HK-2 (cell line): ENCODE measurements at regions not wholly inside any gene's neighbourhood (a gene's known extent, or its start where the extent isn't known, plus 50 kb on each side); places are given as distances from the start of the nearest gene placed in this dataset.

Source experiments
- DNase-seq: peaks from one replicate; pipeline ENCODE4 v3.0.0-alpha.2; 2018; ENCODE audit not compliant: unreplicated experiment

DNA sequence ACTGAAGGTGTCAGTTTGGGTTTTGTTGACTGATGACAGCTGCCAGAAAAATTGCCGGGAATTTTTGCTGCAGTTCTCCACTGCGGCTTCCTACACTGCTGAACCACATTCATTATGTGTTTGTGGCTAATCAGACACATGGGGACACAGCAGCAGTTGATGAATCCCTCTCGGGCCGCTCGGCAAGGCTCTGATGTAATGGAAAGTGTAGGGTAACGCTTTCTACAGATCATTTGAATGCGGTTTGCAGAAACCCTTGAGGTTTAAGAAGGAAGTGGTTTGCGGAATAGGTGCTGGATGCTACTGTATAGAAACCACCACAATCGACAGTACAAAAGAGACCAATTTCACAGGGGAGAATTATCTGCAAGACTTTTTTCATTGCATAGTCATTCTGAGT is 138.7 kb upstream of the SASH1 start:
- DNase-seq, result no peak

DNA sequence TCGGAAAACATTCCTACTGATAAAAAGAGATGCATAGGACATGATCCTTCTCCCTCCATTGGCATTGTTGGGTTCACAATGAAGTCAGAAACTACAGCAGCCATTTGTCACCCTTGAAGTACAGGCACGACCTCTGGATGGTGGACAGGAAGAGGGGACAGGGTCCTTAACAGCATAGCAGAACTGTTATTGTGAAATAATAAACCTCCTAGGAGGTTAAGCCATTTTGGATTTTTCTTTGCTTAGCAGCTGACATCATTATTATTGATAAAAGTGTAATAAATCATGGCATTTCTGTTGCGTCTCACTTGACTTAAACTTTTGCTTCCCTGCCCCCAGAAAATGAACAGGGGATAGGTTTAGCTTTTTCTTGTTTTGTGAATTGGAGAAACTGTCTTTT is 134.3 kb upstream of the SASH1 start:
- no peak for DNase-seq

- no peak for DNase-seq
Measured at GRCh38 chr6:148211777-148212324, 130.8 kb upstream of the SASH1 start.

GRCh38 chr6:148212366-148212765 is 130.3 kb upstream of the SASH1 start:
- no peak for DNase-seq

DNA sequence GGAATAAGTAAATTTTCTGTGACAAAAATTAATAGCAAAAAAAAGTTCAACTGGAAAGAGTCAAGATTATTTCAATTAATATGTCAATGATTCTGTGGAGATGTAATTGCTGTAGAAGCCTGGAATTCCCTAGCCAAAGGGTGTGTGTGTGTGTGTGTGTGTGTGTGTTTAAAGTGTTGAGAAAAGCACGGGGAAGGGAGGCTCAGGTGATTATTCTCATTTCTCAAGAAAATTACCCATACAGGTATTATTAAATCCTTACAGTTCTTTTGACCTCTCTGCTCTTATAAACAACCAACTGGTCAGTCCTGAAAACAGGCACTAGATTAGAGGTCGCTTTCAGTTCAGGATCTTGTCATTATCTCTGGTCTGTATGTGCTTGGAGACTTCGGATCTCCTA is 129.3 kb upstream of the SASH1 start:
- no peak for DNase-seq

DNA sequence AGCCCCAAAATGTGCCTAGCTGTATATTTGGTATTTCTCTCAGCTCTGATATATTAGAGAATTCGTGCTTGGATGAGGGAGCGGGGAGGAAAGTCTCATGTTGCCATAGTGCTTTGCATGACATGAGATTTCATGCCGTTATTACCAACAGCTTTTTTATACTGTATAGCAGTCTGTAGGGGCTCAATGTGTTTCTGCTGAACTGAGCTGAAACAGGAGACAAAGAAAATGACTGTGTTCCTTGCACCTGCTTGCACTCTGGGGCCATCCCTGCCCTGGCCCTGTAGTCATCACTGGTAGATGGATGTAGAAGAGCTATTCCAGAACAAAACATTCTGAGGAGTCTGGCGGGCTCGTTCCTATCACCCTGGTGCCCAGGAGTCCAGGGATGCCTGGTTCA is 128.0 kb upstream of the SASH1 start:
- no peak for DNase-seq

DNA sequence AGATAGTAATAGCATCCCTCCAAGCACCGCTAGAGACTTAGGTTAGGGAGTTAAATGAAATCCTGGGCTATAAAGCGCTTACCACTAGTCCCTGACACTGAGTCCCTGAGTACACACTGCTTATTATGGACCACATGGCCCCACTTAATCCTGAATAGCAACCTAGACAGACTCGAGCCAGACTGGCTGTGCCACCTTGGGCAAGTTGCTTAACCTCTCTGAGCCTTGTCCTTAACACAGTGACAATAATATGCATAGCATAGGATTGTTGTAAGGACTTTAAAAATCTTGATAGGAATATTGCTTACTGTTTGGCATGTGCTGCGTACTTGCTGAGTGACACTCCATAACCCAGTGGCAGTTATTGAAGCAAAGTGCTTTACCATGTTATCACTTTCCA is 125.6 kb upstream of the SASH1 start:
- DNase-seq, result no peak

GRCh38 chr6:148217921-148218320 is 124.7 kb upstream of the SASH1 start:
- no peak for DNase-seq

- DNase-seq, result no peak
Measured at GRCh38 chr6:148218542-148219258, 123.9 kb upstream of the SASH1 start.

DNA sequence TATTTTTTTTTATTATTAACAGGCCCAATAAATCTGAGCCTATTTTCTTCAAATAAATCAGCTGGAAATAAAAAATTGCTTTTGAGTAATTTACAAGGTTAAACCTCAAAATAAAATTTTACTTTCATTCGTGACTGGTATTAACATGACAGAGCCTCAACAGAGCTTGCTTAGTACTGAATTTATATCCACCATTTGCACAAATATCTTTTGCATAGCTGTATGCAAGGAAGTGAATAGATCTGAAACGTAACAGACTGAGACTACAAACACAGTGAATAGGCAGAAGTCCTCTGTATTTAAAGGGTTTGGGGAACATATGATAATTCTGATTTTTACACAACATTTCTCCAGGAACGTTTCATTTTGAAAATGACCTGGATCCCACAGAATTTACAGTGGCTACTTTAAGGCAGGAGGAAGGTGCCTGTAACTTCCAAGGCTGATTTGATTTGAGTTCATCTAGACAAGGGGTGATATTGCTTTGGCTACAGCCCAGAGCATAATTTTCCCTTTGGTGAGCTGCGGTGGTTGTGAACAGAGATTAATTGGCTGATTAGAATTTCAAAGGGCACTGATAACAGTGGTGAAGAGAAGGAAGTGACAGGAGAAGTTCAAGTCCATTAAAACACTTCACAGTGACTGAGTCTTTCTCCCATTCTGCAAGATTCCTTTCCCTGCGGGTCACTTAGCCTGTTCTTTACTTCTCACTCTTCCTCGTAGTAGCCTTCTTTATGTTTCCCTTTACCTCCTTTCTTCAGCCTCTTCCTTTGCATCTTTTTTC is 121.2 kb upstream of the SASH1 start:
- DNase-seq, result no peak

DNA sequence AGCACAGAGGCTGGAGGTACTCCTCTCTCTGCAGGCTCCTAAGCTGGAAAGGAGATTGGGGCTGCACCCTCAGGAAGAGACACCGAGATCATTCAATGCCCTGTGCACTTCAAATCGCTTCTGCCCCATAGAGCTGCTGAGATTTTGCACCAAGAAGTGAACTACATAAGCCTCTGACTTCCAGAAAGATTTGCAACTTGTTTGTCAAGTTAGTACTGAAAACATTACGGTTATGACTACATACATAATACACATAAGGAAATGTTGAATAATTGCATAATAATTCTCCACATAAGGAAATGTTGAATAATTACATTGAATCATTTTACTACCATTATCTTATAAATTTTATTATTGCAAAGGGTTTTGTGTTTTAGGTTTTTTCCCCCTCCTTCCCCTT is 120.3 kb upstream of the SASH1 start:
- DNase-seq, result no peak

DNA sequence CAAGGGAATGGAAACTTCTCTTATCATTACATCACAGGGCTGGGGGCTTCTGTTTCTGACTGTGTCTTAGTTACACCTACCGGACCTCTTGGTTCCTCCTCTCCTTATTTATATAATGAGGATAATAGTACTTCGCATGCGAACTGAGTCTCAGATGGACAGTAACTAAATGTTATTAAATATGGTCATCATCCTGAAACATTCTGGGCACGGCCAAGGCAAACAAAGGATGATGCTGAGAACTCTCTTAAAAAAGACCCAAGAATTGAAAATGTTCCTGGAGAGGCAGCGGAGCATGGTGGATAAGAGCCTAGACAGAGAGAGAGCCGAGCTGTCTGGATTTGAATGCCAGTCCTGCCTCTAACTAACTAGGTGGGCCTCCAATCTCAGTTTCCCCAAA is 119.8 kb upstream of the SASH1 start:
- no peak for DNase-seq

GRCh38 chr6:148223424-148223842 is 119.2 kb upstream of the SASH1 start:
- DNase-seq, result no peak

DNA sequence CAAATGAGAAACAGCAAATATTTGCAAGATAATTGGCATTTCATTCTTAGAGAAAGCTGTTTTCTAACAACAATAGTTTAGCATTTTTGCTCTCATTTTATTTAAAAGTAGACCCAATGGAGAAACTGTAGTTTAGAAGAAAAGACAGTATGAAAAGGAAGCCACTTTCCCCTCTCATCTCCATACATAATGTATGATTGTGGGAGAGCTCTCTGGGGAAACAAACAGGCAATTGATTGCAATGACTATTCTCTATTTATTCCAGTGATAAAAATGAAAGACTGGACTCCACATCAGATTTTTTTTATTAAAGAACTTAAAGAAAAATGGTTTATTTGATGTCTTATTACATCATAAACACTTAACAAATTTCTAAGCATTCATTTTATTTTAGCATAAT is 116.8 kb upstream of the SASH1 start:
- no peak for DNase-seq

DNA sequence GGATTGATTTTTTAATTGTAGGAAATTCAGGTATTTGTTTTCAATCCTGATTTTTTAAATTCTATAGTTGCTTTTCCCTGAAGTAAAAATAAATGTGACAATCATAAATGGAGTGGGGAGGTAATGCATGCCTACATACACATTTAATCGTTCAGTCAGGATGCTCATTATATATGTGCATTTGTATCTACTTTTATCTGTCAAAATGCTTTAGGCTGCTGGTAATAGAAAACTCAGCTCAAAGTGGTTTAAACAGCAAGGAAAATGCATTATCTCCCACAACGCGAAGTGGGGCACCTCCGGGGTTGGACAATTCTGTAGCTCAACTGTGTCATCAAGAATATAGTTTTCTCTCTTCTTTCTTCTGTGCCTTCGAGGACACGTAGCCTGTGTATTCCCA is 116.4 kb upstream of the SASH1 start:
- no peak for DNase-seq

- no peak for DNase-seq
Measured at GRCh38 chr6:148231572-148231971, 111.1 kb upstream of the SASH1 start.

- no peak for DNase-seq
Measured at GRCh38 chr6:148235446-148235845, 107.2 kb upstream of the SASH1 start.

DNA sequence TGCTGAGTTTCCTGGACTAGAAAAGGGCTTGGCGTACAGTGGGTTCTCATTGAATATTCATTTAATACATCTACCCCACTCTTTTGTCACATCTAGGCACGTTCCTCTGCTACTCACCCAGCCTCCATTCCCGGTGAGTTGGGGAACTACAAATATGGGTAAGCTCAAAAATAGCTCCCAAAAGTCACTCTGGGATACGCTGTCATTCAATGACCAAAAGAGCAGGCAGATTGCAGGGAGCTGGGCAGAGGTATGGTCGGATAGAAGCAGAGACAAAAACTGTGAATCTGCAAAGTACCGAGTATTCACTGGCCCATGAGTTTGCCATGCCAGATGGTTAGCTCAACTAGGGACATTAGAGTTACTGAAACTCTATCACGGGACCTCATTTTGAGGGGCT is 103.9 kb upstream of the SASH1 start:
- DNase-seq, result no peak

GRCh38 chr6:148239215-148239614 is 103.4 kb upstream of the SASH1 start:
- no peak for DNase-seq

GRCh38 chr6:148239801-148240460 is 102.7 kb upstream of the SASH1 start:
- DNase-seq, result no peak

- no peak for DNase-seq
Measured at GRCh38 chr6:148240461-148240840, 102.2 kb upstream of the SASH1 start.

GRCh38 chr6:148240861-148241477 is 101.7 kb upstream of the SASH1 start:
- no peak for DNase-seq
